Fibroblast of skin of back (primary cell): ENCODE measurements at regions not wholly inside any gene's neighbourhood (a gene's known extent, or its start where the extent isn't known, plus 50 kb on each side); places are given as distances from the start of the nearest gene placed in this dataset.

ENCODE experiments used
- DNase-seq: peaks from one replicate; pipeline ENCODE4 v3.0.0-alpha.2; 2013

DNA sequence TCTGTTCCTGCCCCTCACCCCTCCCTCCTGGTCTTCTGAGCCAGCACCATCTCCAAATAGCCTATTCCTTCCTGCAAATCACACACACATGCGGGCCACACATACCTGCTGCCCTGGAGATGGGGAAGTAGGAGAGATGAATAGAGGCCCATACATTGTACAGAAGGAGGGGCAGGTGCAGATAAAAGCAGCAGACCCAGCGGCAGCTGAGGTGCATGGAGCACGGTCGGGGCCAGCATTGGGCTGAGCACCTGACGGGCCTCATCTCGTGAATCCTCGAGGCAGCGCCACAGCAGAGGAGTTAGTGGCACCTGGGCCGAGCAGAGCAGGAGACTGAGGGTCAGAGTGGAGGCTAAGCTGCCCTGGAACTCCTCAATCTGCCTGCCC is 941.8 kb downstream of the BRD1 start:
- no peak for DNase-seq

DNA sequence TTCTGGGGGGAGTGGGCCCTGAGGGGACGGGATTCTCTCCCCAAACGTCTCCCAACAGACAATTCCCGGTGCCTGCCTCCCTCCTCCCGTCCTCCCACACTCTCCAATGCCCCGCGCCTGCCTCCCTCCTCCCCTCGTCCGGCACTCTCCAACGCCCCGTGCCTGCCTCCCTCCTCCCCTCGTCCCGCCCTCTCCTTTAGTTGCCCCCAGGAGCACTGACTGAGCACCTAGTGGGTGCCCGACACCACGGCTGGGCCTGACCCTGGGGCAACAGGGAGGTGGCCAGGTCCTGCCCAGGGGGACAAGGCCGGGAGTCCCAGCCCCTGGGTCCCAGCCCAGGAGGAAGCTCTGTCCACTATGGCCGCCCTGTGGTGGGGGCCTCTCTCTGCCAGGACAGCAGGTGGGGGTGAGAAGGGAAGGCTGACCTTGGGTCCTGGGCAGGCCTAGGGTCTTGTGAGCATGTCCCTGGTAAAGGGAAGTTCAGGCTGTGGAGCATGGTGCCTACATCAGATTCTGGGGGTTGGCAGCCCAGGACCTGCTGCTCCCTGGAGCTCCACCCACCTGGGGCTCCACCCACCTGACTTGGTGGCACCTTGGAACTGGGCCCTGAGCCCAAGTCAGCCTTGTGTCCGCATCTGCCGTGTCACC is 942.3 kb downstream of the BRD1 start:
- no peak for DNase-seq

DNA sequence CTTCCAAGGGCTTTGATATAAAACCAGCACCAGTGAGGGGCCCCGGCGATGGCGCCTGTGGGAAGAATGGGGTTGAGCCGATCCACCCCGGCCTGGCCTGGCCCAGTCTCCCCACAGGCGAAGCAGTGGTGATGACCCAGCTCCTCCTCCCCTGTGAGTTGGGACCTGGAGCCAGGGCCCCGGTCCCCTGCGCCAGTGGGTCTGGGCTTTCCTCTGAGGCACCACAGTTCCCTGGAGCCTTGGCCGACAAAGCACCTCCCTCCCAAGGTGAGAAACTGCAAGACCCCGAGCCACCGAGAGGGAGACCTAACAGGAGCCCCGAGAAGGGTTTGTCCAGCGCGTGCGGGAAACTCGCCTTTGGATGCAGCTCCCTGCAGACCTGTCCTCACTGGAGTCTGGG is 942.9 kb downstream of the BRD1 start:
- DNase-seq: no peak

DNA sequence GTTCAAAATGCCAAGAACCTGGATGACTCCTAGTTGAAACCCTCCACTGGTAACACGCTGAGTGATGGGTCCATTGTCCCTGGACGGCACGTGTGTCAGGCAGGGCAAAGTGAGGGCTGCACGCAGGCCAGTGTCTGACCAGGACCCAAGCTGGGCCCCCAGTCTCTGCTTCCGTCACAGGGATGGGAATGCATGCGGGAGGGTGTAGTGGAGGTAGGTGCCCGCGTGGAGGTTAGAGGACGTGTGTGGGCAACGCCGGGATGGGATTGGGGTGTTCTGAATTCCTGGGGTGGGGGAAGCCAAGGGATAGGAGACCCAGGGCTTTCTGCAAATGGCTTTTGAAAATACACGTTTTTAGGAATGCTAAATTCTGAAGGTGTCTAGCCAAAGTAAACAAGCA is 943.3 kb downstream of the BRD1 start:
- DNase-seq: no peak

DNA sequence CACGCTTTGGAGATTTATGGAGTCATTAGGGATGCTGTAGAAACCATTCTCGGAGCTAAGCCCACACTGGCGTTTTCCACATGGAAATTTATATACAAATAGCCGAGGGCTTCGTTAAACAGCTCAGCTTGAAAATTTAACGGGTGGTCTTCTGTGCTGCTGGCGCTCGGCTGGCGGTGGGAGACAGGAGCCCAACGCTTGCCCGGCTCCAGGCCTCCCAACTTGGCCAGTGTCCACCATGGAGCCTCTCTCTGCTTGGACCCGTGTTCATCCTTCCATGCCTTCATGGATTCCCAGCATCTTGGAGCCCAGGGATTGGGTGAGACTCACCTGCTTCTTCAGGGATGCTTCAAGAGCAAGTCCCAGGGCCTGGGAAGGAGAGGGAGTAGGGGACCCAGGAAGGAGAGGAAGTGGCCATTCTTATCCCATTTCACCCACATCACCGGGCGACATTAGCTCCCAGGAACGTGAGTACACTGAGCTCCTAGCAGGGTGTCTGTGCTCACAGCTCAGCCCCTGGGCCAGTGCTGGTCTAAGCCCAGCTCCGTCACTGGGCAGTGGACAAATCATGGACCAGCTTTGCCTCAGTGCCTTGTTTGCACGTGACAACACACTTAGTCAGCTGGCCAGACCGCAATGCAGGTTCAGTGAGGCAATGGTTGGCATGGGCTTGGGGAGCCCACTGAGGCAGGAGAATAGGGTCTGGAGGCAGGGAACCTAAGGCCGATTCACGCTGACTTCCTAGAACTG is 944.3 kb downstream of the BRD1 start:
- DNase-seq: no peak

DNA sequence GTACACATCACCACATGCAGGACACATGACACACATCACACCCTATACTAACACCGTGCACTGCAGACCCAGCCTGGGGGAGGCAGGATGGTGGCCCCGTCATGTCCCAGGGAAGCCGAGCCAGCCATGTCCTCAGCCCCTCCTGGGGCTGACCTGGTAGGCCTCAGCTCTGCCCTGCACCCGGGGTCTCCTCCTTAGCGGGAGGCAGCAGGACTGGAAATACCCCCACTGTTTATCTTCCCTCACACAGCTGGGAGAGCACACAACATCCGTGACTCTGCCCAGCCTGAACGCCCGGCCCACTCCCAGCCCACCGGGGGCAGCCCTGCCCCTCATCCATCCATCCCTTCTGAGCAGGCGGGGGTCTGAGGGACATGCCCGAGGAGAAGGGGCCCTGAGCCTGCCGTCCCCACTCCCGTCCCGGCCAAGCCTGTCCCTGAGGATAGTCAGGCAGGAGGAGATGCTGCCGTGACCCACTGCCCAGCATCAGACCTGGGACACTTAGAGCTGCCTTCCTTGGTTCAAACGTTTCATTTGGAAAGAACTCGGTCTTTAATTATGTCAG is 945.0 kb downstream of the BRD1 start:
- DNase-seq: no peak

DNA sequence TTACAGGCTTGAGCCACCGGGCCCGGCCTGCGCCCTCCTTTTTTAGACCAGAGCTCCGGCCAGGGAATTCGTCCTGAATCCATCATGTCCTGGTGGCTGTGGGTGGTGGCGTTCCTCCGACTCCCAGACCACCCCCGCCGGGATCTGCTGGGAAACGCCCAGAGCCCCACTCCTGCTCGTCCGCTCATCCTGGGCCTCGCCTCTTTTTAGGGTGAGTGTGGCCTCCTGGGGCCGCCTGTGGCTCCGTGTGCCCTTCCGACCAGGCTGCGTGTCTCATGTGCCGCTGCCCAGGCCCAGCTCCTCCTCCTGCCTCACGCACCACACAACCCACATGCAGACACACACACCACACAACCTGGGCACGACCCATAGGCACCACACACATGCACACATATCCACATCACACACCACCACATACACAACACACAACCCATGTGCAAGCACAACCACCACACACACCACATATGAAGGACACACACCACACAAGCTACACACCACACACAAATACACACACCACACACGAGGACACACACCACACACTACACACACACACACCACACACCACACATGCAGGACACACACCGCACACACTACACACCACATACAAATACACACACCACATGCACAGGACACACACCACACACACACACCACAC is 946.2 kb downstream of the BRD1 start:
- DNase-seq: no peak

DNA sequence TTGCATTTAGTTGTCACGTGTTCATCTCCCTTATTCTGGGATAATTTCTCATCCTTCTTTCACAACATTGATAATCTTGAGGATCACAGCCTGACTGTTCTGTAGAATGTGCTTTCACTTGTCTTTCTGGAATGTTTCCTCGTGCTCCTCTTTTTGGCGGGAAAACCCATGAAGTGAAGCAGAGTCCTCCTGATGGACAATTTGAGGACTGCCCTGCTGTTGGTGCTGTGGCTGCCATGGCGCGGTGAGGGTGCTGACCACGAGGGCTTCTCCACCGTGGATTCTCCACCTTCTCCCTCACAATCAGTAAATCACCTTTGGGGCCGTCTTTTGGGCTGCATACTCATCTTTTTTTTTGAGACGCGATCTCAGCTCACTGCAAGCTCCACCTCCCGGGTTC is 946.9 kb downstream of the BRD1 start:
- no peak for DNase-seq

DNA sequence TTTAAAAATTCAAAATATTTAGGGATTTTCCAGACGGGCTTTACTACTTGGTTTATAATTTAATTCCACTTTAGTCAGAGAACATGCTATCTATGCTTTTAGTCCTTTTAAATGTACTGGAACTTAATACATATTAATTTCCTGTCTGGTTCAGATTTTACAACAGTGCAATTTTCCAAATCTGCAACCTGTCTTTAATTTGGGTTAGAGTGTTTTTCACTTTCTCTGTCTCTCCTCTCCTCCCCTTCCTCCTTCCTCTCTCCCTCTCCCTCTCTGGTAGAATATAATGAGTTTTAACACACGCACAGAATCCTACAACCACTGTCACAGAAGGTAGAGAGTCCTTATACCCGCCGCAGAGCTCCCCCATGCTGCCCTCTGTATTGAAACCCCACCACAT is 950.7 kb downstream of the BRD1 start:
- DNase-seq: no peak

DNA sequence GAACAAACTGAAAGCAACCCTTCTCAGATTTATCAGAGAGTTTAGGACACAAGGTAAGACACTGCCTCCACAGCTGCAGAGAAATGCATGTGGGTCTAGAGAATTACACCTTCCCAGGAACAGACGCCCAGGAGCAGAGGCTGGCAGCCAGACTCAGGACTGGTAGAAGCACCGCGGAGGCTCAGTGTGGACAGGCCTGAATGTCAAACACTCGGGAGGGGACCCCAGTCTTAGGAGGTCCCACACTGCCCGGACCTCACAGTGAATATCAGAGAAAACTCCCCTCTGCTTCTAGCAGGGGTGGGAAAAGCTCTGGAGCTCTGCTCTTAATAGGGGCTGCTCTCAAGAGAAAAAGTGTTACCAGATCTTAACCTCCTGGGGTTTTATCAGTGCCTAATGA is 952.7 kb downstream of the BRD1 start:
- DNase-seq: no peak

DNA sequence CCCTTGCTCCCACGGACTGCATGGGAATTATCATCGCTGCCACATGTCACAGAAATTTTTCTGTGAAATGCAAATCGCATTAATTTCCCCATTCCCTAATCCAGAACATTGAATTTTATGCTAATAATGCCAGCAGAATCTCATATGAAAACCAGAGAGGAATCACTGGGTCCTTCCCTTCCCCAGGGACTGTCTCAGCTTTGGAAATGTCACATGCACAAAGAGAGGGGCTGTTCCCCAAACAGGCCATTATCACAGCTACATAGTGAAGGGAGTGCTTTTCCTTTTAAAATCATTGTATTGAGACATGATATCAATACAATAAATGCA is 954.5 kb downstream of the BRD1 start:
- DNase-seq: no peak

DNA sequence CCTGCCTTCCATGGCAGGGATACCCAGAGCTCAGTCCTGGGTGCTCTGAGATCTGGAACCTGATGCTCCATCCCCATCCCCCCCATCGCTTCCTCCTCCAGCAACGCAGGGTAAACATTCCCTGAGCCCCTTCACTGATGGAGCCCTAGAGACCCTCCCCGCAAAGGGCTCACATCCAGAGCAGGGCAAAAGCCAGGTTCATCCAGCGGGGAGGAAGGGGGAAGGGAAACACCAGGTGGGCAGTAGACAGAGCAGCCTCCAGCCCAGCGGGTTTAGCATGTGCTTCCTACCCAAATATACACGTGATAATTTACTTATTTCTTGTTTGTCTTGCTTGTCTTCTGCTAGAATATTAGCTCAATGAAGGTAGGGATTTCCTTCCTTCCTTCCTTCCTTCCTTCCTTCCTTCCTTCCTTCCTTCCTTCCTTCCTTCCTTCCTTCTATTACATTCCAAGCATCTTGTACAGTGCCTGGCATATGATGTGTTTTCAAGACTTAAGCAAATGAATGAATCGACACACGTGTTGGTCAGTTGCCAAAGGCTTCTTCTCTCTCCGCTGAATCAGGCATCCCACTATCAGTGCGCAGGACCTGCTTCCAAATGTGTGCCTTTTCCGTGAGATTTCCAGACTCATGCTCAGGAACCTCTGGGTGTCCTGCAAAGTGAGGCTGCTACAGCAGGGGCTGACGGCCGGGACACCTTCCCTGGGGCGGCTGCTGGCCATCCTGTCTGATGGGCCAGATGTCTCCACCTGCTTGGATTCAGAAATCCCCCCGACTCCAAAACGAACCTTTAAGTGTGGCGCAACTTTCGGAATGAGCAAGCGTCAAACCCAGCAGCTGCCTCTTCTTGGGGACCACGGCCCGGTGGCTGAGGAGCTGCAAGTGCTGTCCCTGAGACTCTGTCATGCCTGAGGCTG is 955.1 kb downstream of the BRD1 start:
- DNase-seq: no peak

DNA sequence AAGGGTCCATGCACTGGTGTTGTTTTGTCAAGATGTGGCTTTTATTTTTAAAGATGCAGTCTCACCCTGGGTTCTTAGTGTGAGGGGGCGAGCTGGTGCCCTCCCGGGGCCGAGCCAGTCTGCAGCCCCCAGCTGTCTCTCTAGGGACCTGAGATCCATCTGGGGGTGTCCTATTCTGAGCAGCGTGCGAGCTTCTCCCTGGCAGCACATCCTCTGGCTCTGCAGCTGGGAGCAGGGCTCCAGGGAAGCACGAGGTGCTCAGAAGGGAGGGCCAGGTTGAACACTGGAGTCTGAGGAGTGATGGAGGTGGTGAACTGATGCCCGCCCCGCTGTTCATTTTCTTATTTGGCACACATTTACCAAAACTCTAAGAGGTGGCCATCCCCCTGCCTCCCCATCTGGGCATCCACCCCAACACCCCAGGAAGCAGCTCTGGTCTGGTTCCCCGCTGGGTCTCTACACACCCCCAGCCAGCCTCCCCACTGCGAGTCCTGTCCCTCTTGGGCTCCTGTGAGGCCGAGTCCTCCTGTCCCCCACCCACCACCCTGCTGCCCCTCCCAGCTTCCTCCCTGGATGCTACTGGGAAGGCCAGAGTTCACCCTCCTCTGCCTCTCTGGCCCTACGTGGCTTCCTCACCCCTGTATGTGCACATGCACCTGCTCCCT is 956.4 kb downstream of the BRD1 start:
- DNase-seq: no peak

DNA sequence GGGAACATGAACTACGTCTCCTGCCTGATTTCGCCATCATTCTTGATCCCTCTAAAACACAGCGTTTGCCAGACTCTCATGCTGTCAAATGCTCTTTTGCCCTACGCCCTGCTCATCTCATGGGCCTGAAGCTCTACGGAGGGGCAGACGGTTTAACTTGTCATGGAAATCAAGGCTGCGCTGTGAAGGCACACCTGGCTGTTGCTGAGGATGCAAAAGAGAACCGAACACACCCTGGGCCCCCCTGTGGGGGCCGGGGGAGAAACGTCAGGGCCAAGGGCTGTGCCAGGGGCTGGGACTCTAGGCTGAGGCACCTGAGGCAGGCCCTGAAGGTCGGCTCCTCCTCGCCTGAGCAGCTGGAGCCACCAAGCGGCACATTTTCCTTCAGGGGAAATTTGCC is 957.2 kb downstream of the BRD1 start:
- no peak for DNase-seq

DNA sequence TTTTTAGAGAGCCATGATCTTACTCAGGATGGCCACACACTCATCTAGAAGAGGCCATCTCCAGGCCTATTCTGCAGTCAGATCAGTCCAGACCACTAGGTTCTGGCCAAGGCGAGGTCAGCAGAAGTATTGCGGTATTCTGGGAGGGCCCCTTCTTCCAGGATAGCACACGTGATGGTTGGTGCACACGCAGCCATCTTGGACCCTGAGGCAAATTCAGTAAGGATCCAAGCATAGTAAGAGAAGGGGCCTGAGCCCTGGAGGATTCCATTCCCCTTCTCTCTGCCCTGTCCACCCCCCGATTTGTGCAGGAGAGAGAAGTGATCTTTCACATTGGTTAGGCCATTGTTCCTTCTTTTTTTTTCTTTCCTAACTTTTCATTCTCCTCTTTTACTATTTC is 957.9 kb downstream of the BRD1 start:
- DNase-seq: no peak

DNA sequence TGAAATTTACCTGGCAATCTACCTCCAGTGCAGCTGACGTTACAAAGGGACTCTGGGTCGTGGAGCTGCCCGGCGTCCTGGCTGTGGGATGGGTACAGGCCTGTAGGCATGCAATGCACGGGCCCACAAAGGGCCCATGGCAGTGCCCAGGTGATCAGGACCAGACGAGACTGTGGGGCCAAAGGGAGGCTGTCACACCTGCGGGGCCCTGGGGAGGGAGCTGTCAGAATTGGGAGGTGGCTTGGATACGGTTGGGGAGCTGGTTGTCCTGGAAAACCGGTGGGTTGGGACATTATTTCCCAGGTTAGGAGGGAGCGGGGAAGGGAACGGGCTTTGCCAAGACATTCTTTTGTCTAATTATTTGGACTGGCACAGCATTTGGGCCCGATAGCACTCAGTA is 958.5 kb downstream of the BRD1 start:
- no peak for DNase-seq

DNA sequence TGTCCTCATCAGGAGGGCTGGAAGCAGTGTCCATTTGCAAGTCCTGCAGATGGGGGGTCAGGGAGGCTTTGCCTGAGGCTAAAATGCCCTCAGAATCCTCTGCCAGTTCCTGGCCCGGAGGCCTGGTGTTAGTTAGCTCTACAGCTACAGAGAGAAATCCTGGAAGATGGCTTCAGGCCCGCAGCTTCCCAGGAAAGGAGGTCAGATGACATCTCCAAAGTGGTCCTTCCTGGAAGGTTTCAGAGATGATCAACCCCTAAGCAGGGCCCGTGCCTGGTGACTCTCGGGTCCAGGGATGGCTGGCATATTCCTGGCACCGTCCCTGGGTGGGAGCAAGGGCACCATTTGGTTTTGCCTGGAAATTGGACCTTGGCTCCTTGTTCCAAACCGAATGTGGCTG is 959.1 kb downstream of the BRD1 start:
- no peak for DNase-seq

DNA sequence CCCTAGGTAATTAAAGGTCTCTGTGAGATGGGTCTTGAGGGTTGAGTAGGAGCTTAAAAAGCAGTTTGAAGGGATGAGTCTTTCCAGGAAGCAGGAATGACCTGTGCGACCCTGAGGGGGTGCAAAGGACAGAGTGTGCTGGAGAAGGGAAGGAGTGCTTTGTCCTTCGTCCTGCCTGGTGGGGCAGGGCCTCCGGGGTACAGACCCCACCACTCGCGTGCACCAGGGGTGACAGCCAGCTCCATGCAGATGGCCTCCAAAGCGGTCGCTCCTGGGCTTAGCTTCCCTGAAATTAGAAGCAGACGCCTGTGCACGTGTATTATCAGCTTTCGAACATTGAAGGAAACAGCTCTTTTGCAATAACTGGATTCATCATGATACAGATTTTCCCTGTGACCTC is 959.8 kb downstream of the BRD1 start:
- no peak for DNase-seq

DNA sequence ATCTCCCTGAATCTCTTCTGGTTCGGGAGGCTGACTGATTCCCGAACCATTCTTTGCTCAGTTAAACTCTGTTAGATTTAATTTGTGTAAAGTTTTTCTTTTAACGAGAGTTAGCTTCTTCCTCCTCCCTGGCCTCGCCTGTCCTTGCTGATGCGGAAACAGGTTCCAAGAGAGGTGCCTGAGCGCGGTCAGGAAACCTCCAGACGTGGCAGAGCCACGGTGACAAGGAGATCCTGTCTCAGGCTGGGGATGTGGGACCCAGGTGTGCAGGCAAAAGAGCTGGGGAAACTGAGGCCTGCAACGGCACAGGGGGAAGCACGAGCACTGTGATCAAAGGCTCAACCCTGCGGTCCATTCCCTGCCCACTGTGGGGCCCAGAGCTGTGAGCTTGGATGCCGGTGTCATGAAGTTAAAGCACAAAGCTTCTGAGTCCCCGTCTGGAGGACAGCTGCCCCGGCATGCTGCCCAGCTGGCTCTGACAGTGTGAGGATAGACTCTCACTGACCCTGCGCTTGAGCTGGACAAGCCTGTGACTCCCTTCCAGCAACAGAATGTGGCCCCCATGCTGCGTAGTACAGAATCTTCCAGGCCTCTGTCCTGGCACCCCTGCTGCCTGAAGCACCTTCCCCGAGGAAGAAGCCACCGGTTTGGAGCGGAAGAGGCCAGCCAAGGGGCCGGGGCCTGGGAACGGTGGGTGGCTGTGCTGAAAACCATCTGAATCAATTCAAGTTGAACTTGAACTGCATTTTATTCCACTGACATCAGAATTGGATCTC is 960.6 kb downstream of the BRD1 start:
- no peak for DNase-seq

DNA sequence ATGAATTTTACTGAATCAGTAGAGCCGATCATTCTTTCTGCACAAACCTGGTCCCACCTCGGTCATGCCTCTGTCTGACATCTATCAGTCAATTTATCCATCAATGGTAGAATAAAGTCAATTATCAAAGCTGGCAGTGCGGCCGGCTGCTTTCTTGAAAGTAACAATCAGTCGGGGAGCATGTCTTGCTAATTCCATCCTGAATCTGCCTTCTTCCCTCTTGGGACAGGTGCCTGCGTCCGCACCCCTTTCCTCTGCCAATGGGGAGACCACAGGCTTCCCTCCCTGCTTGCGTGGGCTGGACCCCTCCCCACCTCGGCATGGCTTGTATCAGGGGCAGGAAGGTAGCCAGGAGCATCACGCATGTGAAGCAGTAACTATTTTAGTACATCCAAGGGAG is 962.9 kb downstream of the BRD1 start:
- DNase-seq: no peak

DNA sequence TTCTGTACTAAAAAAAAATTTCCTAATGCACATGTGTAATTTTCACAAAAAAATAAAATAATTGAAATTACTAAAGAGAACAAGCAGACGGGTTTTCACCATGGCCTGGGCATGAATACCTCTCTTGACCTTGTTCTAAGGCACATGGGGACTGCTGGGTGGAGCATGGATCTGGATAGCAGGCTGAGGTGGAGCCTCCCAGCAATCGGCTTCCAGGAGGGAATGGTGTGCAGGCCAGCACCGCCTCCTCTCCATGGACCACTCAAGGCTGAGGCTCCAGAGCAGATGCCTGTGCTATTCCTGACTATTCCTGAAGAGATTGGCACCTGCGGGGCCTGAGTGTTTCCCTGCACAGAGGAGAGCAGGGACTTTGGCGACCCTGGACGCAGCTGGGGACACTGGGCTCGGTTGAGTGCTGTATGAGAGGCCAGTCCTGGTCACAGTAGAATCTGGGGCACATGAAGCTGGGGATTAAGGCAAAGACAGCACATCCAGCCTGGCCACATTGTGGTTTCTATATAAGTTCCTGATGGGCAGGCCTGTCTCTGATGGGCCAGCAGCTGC is 963.6 kb downstream of the BRD1 start:
- no peak for DNase-seq
